Sigmoid colon (tissue), 6 donors: ENCODE measurements at regions not wholly inside any gene's neighbourhood (a gene's known extent, or its start where the extent isn't known, plus 50 kb on each side); places are given as distances from the start of the nearest gene placed in this dataset.

Source experiments
- DNase-seq: peaks from one replicate; pipeline ENCODE4 v3.0.0-alpha.2; 2019
- H3K27ac ChIP-seq, 4 donors: fragments of 200-600 bp; sonication (generic); one replicate each; pipeline ENCODE4 v1.5.1; 2016 to 2019; ENCODE audit warnings: mild to moderate bottlenecking in 1 of 4
- H3K27me3 ChIP-seq, 3 donors: fragments of 200-600 bp; sonication (generic); one replicate each; pipeline ENCODE4 v1.5.1; 2019; ENCODE audit warnings: mild to moderate bottlenecking in 1 of 3
- H3K36me3 ChIP-seq, 4 donors: fragments of 200-600 bp; sonication (generic); one replicate each; pipeline ENCODE4 v1.5.1; 2016 to 2019
- H3K4me1 ChIP-seq, 4 donors: fragments of 200-600 bp; sonication (generic); one replicate each; pipeline ENCODE4 v1.5.1; 2017 to 2019
- H3K4me3 ChIP-seq, 4 donors: fragments of 200-600 bp; sonication (generic); one replicate each; pipeline ENCODE4 v1.5.1; 2017 to 2019; ENCODE audit warnings: mild to moderate bottlenecking in 2 of 4, moderate library complexity in 1 of 4
- H3K9me3 ChIP-seq, 4 donors: fragments of 200-600 bp in 3 of 4; sonication (generic) in 3 of 4; one replicate each; pipeline versions ENCODE4 v1.5.1 to v1.6.1; 2013 to 2019
- CTCF ChIP-seq, 4 experiments: fragments of 450-650 bp in 3 of 4; fragments of 200-600 bp in 1 of 4; IDR thresholded peaks; one replicate each; pipeline ENCODE4 v1.5.1; 2016 to 2019; ENCODE audit warnings: antibody characterized with exemption in 4 of 4, mild to moderate bottlenecking in 3 of 4, moderate library complexity in 2 of 4
- EP300 ChIP-seq, 4 donors: sonication (generic); formaldehyde crosslinking; IDR thresholded peaks; one replicate each; pipeline ENCODE4 v1.6.1; 2017; ENCODE audit warnings: antibody characterized with exemption in 4 of 4
- POLR2A ChIP-seq, 2 donors: fragments of 450-650 bp; IDR thresholded peaks; one replicate each; pipeline ENCODE4 v1.6.1; 2016; ENCODE audit warnings: antibody characterized with exemption in 2 of 2, mild to moderate bottlenecking in 2 of 2, moderate library complexity in 2 of 2
- POLR2AphosphoS5 ChIP-seq, 4 donors: sonication (generic); formaldehyde crosslinking; IDR thresholded peaks; one replicate each; pipeline ENCODE4 v1.6.1; 2017; ENCODE audit warnings: antibody characterized with exemption in 4 of 4
- WGBS, 2 donors: extraction: QIAGEN DNeasy Blood & Tissue Kit; methylation state at CpG; one replicate each; pipeline ENCODE4 v1.1.7; 2013; 5-methylcytosine and 5-hydroxymethylcytosine counted together
- intact Hi-C: fragments of 100-400 bp; cut with DNase I; formaldehyde crosslinking; loops from one replicate; pipeline ENCODE4 v1.15.1; 2023
- donor health status: healthy with polysubstance abuse.
- donor health status: healthy.

GRCh38 chrX:40168480-40169011 is 70.8 kb upstream of the BCOR start:
- Histone ChIP-seq H3K9me3 (no peaks in the 10 kb centered on the region), H3K4me3 (peak overlapping the region in 3 of 4 donors; percentile 40 to 49 (median 46))
- intact Hi-C loops = loop anchor here (2.0 kb wide), 1 partner anchor 70 kb away; no protein-coding TSS in a partner anchor

GRCh38 chrX:40167850-40168479 is 70.2 kb upstream of the BCOR start:
- H3K4me3 ChIP-seq = peak overlapping the region; percentile 24 to 49 (median 43)
- 11 to 13% methylated on average over 46 of the region's 46 CpGs for WGBS, 2 donors
- no peaks in the 10 kb centered on the region for H3K36me3 ChIP-seq
- peaks cover 0 to 45% (median 31%) of the 10 kb centered on the region in 4 donors for H3K4me1 ChIP-seq
- no peaks in the 10 kb centered on the region for H3K9me3 ChIP-seq
- DNase-seq = peak; percentile 84
- TF ChIP-seq POLR2A (IDR thresholded peaks at IDR 0.05) (no peak), CTCF (IDR thresholded peaks at IDR 0.05) (no peak), POLR2AphosphoS5 (IDR thresholded peaks at IDR 0.05) (peak; percentile 35 to 68 (median 46)), EP300 (IDR thresholded peaks at IDR 0.05) (peak in 1 of 4 donors; percentile 54)
- intact Hi-C loops = loop anchor here (2.0 kb wide), 1 partner anchor 69 kb away; no protein-coding TSS in a partner anchor
- H3K27ac ChIP-seq = peak overlapping the region in 3 of 4 donors; percentile 91 to 97 (median 91)
- H3K27me3 ChIP-seq = peaks cover 0 to 9% (median 0%) of the 10 kb centered on the region in 3 donors

More at GRCh38 chrX:40168480-40169011, 70.8 kb upstream of the BCOR start:
- TF ChIP-seq CTCF (IDR thresholded peaks at IDR 0.05) (no peak), POLR2A (IDR thresholded peaks at IDR 0.05) (no peak), EP300 (IDR thresholded peaks at IDR 0.05) (no peak), POLR2AphosphoS5 (IDR thresholded peaks at IDR 0.05) (no peak)
- Histone ChIP-seq H3K27ac (peak overlapping the region in 3 of 4 donors; percentile 91 to 97 (median 91)), H3K36me3 (no peaks in the 10 kb centered on the region), H3K27me3 (peaks cover 0 to 9% (median 0%) of the 10 kb centered on the region in 3 donors), H3K4me1 (peaks cover 0 to 50% (median 34%) of the 10 kb centered on the region in 4 donors)
- no peak for DNase-seq
- 82 to 88% methylated on average over 39 of the region's 39 CpGs for WGBS, 2 donors

- TF ChIP-seq CTCF (IDR thresholded peaks at IDR 0.05) (no peak), EP300 (IDR thresholded peaks at IDR 0.05) (no peak), POLR2AphosphoS5 (IDR thresholded peaks at IDR 0.05) (no peak), POLR2A (IDR thresholded peaks at IDR 0.05) (no peak)
- H3K27ac ChIP-seq = peak overlapping the region in 3 of 4 donors; percentile 91 to 97 (median 91)
- 7 to 11% methylated on average over 41 of the region's 41 CpGs for WGBS, 2 donors
- H3K9me3 ChIP-seq = no peaks in the 10 kb centered on the region
- intact Hi-C loops = no loop called here
- peaks cover 0 to 41% (median 29%) of the 10 kb centered on the region in 4 donors for H3K4me1 ChIP-seq
- DNase-seq = no peak
- peak overlapping the region; percentile 24 to 49 (median 43) for H3K4me3 ChIP-seq
- peaks cover 0 to 9% (median 0%) of the 10 kb centered on the region in 3 donors for H3K27me3 ChIP-seq
- H3K36me3 ChIP-seq = no peaks in the 10 kb centered on the region
These were observed 69.6 kb upstream of the BCOR start for GRCh38 chrX:40167233-40167849.

- Histone ChIP-seq H3K27ac (peak overlapping the region in 1 of 4 donors; percentile 91), H3K36me3 (no peaks in the 10 kb centered on the region), H3K27me3 (peaks cover 0 to 9% (median 0%) of the 10 kb centered on the region in 3 donors), H3K9me3 (no peaks in the 10 kb centered on the region), H3K4me3 (peak overlapping the region in 1 of 4 donors; percentile 46), H3K4me1 (peaks cover 0 to 41% (median 29%) of the 10 kb centered on the region in 4 donors)
- 36 to 44% methylated on average over 4 of the region's 4 CpGs for WGBS, 2 donors
- DNase-seq = no peak
- intact Hi-C loops = no loop called here
- no peak for TF ChIP-seq POLR2AphosphoS5 (IDR thresholded peaks at IDR 0.05)
- TF ChIP-seq CTCF (IDR thresholded peaks at IDR 0.05) = no peak
- TF ChIP-seq POLR2A (IDR thresholded peaks at IDR 0.05) = no peak
- TF ChIP-seq EP300 (IDR thresholded peaks at IDR 0.05) = no peak
These were observed 68.8 kb upstream of the BCOR start for GRCh38 chrX:40166582-40166981.
